GM21786 (cell line): ENCODE measurements at regions not wholly inside any gene's neighbourhood (a gene's known extent, or its start where the extent isn't known, plus 50 kb on each side); places are given as distances from the start of the nearest gene placed in this dataset.
A peak's percentile ranks its signal among the peaks of the same experiment; 100 is the strongest.
"Not testable (repeated sequence)": the region's sequence is repeated elsewhere in the genome, so short reads cannot be mapped to it uniquely, and the experiment has no call there.

Experiments used
- ATAC-seq: cut with Tn5 transposase; IDR thresholded peaks from one replicate; pipeline ENCODE4 v1.9.1; 2021; ENCODE audit not compliant: unreplicated experiment

DNA sequence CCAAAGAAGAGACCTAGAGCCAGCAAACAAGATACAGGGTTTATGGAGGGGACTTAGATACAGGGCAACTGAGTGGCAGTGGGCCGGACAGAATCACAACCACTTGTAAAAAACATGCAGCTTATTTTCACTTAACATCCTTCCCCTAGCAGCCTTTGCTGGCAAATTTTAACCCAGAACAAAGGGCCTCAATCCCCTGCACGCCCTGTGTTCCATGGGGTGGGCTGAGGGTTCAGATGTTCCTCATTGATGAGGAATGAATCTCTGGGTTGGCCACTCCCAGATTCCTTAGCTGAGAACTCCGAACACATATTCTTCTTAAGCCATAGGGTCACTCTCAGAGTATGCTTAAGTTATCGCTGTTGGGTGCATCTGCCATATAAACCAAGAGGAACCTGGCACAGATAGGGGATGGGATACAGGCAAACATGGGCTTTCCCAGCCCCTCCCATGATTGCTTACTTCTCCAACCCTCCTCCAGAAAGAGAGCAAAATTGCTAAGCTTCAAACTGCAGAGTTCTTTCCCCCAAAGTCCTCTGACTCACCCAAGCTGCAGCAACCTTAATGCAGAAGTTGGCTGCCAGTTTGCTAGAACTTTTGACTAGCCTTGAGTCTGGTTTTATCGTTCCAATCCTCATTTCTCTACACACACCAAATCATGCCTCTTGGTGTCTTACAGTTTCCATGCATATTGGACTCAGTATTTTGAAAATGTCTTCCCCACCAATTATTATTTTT is 146.9 kb downstream of the CD47 start:
- no peak for ATAC-seq

DNA sequence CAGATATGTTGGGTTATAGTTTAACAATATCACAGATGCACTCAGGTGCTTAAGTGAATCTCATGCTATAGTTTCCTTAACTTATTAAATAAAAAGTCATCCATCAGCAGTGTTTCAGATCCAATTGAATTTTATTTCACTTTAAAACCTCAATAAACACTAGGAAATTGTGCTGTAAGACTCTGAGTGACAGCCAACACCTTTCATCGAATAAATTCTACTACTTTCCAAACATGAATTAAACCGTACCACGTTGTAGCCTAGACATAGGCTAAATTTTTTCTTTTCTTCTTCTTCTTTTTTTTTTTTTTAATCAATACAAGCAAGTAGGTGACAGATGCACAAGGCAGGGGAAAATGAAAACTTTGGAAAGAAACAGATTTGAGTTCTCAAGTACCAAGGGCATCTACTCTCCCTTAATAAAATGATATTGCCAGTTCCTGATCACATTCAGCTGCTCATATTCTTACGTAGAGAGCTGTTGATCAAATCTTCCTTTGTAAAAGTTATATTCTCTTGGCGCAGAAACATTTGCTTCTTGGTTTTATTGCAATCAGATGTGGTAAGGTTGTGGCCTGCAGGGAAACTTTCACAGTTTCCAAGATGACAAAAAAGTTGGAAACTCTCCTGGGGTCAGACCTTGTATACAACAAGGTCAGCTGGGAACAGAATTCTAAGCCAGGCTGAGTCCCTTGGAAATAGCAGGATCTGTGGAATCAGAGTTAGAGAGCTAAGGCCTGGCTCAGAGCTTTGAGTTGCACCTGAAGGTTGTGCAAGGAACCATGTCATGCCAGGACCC is 147.7 kb downstream of the CD47 start:
- no peak for ATAC-seq

DNA sequence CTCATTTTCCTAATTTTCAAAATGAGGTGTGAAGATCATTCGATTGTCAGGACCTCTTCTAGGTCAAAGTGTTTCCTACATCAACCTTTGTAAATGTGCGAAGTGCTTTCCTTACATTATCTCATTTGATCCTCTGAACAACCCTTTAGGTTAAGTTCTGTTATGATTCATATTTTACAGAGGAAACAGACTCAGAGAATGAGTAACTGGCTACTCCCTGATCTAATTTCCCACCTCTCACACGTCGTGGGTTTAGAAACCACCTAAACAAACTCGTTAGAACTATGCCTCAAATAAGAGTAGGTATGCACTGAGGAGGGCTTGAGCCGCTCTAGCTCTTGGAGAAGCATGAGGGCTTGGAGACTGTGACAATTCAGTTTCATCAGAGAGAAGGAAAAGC is 148.6 kb downstream of the CD47 start:
- ATAC-seq = no peak

DNA sequence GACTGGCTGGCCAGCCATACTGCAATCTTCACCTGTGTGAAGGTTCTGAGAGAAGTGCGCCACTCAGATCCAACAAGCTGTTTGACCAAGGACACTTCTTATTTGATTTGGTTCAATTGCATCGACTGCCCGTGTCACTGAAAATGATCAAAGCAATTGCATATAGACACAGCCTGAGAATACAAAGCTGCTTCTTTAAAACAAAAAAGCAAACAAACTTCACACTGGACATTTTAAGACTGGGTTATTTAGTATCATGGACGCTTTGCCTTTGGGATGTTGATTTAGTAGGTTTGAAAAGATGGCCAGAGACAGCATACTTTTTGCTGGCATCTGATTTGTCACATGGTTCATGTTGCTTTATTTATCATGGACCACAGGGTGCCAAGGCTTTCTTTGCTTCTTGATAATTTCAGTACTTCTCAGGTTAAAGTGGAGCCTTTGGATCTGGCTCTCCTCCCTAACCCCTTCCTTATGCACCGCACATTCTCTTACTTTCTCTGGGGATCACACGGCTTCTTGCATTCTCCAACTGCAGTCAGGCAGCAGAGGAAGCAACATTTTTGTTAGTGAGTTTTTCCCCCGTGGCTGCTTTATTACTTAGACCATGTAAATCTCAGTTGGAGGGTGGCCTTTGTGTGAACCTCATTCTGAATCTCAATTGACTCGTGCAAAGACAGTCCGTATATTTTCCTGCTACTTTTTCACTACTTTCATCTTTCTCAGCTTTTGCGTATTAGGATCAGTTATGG is 151.0 kb downstream of the CD47 start:
- ATAC-seq = no peak

DNA sequence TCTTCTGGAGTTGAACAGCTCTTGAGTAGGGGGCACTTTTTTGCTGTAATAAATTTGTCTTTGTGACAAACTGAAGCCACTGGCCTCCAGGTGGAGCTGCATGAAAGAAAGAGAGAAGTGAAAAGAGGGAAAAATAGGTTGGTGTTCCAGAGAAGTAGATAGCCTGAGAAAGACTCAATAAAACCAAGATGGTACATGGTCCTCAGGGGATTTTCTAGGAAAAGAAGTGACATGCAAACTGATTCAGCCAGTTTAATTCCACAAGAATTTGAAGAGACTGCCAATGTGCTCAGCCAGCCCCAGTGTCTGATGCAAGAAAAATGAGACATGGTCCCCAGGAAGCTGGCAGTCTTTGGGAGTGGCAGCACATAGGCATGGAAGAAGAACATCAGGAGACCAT is 152.7 kb downstream of the CD47 start:
- ATAC-seq = no peak

DNA sequence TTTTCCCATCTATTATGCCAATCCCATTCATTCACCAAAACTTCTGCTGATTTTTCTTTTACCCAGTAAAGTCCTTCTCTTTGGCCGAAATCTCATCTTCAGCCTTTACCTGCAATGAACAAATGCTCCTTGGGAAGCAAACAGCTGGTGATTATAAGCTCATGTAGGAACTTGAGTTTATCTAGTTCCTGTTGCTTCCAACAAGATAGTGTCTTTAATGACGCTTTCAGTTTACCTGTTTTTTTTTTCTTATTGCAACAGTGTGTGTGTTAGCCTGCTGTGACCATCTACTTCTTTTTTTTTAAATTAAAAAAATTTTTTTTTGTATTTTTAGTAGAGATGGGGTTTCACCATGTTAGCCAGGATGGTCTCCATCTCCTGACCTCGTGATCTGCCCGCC is 156.0 kb downstream of the CD47 start:
- no peak for ATAC-seq

DNA sequence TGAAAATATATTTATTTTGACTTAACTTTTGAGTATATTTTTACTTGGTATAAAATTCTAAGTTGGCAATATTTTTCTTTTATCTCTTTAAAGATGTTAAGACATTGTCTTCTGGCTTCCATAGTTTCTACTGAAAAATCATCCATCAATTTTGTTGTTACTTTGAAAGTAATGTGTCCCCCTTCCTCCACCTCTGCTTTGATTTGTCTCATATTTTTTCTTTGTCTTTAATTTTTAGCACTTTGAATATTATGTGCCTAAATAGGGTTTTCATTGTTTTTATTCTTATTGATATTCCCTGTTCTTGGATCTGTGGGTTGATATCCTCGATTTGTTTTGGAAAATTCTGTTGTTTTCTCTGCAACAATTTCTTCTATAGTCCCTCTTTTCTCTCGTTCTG is 157.4 kb downstream of the CD47 start:
- no peak for ATAC-seq

DNA sequence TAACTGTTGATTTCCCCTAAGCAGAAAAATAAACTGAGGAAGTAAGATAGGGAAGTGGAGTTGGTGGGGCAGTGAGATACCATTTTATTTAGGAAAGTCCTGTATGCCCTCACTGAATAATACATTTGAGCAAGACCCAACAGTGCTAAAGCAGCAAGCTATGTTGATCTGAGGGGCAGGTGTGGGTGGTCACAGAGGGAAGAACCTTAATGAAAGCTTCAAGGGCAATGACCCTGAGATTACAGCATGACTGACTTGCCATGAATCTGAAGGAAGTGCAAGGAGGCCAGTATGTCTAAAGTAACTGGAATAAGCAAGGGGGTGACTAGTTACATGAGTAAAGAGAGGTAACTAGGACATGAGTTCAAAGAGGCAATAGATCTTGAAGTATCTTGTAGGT is 159.5 kb downstream of the CD47 start:
- ATAC-seq = no peak

DNA sequence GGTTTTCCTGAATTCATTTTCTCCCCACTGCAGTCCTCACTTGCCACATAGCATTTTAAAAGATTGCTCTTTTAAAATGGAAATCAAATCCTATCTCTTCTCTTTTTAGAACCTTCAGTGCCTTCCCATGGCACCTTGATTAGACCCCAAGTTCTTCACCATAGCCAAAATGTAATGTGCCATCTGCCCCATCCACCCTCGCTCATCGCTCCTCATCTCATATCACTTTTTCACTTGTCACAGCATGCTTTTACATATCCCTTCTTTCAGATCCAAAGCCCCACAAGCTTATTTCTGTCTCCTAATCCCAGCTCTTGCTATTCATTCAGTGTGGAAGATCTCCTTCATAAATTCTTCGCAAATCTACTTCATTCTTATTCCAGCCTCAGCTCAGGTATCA is 161.7 kb downstream of the CD47 start:
- no peak for ATAC-seq

DNA sequence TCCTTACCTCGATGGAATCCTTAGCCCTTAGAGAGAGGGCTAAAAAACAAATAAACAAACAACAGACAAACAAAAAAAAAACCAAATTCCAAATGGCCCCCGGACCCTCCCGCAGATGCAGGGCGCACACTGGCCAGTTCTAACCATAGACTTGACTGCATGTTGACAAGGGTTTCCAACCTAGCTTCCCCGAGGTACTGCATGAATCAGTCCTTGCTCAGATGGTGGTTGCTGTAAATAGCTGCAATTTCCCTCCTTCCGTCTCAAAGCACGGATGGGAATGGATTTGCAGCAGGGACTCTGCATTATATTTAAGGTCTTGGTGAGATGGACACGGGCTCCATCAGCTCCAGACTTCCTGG is 162.8 kb downstream of the CD47 start:
- ATAC-seq = peak; percentile 15

DNA sequence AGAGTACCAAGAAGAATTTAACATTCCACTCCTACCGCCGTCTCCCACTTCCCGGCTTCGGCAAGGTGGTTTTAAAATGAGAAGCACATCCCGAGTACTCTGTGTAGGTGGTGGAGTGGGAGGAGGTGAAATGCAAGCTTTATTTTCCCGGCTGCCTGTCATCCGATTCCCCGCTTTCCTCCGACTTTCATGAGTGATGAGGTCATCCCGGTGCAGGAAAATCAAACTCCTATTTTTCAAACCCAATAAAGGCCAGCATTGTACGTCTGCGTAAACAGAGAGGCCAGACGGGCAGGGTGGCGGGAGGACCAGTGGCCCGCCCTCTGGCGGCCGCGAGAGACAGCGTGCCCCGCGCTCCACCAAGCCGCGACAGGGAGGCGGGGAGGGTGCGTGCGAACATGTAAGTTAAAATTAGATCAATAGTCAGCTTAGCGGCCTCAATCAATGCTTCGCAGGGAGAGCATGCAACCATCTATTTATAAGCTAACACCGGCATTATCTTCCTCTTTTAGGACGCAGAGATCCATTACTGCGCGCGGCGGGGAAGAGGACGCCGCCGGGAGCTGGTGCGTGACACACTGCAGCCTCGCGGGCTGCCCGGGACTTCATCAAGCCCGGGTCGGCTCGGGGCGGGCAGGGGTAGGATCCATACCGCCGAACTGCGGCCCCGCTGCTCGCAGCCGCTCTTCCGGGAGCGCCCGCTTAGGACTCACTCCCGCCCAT is 163.3 kb downstream of the CD47 start:
- ATAC-seq = peak; percentile 88

DNA sequence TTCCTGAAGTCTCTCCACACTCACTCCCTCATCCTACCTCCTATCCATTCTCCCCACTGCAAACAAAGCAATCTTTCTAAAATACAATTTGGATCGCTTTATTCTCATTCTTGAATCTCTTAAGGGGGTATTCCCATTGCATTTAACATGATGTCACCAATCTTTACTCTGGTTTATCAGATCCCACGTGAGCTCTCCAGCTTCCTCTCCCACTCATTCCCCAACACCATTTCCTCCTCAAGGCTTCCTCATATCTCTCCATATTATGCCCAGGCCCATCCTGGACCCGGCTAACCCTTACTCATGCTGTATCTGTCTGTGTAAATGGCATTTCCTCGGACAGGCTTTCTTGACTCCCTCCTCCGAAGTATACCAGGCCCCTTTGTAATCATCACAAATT is 165.0 kb downstream of the CD47 start:
- ATAC-seq = no peak

DNA sequence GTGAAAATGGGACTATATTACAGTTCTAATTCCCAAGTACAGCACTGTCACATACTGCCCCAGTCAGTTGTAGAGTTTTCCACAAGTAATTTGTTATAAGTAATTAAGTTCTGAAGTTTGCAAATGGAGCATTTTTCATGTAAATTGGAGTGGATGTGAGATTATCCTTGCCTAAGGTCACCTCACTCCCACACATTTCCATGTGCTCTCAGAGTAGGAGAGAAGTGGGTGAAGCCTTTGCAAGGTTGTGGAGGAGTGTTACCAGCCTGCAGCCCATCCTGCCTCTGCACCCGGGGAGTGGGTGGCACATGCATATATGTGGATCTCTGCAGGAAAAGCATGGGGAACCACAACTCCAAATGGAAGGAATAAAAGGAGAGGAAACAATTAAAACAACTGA is 169.8 kb downstream of the CD47 start:
- ATAC-seq = no peak

DNA sequence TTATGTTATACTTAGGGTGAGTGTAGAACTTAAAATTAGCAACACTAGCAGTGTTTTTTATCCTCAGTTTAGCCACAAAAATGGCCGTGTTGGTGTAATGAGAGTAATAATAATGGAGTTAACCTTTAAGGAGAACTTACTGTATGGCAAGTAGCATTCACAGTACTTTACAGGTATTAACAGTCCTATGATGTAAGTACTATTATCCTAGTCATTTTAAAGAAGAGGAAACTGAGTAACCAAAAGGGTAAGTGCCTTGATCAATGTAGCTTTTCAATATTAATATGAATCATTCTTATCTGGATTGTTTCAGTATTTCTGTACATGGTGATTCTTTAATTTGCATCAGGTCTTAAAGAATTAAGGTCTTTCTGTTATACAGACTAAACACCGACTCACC is 170.3 kb downstream of the CD47 start:
- ATAC-seq = no peak

DNA sequence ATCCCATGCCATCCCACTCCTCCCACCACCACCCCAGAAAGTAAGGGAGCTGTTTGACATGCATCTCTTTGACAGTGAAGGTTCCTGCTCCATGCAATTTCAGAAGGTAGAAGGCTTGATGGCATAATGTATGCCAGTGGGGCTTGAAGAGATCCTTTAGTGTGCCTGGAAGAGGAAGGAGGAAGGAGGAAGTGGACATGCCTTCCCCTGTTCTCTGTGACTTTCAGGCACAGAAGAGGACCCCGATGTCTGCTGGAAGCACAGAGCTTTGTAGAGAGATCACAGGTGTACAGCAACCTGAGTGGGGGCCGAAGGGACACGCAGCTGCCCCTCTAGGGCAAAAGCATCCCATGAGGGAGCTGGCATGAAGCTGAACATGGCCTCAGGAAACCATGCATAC is 171.6 kb downstream of the CD47 start:
- ATAC-seq = no peak

DNA sequence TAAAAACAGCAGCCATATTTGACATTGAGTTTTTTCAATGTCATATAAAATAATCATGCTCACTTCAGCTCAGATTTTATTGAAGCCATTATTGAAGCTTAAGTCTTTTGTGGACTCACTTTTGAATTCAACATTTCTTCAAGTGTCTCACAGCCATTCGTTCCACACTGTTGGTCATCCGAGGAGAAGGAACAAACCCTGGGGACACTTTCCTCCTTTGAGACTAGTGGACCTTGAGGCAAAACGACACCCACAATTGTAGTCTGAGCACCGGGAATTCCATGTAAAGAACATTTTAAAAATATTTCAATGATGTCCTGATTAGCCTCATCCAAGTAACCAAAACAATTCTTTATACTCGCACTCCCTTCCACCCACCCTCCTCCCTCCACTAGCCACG is 174.7 kb downstream of the CD47 start:
- no peak for ATAC-seq

DNA sequence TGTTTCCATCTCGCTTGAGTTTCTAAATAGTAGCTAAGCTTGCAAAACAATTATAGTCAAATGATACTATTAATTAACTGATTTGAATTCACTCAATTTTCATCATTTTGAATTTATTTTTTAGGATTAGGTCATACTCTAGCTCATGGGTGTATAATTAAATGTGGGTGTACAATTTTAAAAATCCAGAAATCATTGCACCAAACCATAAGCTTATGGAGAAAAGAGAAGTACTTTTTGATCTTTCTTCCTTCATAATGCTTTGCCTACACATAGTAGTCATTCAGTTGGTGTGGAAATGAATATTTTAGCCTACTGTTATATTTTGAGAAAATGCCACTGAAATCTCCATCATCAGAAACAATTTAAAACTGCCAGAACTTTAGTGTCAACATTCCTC is 175.1 kb downstream of the CD47 start:
- ATAC-seq = no peak

DNA sequence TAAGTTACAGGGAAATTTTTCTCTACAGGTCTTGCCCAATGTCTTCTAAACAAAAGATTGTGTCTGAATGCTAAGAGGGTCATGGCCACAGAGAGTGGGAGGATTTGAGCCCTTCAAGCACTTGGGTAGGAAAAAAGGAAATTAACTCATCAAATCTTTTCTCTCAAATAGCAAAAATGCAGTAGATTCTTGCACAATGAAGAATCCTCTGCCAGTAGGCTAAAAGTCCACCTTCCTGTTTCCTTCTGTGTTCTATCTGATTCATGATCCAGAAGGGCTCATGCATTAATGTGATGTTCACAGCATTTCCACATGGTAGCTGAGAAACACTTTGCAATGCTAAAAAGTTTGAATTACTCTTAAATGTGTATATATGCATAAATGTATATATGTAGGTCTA is 177.1 kb downstream of the CD47 start:
- ATAC-seq = no peak

DNA sequence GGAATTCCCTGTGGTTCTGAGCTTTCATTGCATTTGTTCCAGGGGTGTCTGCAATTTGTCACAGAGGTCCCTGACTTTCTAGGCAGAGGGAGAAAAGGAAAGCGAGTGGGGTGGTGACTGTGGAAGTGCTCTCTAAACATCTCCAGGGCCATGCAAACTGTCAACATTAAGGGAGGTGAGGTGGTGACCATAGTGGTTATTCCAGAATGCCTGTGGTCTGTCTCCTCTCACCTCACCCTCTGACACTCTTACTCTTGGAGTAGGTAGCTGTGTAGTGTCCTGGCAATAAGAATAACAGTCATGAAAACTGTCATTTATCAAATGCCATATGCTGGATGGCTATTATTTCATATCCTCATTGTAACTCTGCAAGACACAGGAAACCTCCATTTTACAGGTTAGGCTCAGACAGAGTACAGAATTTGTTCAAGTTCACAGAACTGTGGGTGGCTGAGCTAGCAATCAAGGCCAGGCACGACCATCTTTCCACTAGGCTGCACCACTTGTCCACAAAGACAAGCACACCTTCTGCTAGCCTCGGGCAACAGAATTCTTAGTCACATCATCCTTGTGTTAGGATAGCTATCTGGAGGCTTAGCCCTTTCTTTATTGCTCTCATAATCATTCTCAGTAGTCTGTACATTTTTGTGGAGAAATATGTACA is 179.4 kb downstream of the CD47 start:
- ATAC-seq = no peak

DNA sequence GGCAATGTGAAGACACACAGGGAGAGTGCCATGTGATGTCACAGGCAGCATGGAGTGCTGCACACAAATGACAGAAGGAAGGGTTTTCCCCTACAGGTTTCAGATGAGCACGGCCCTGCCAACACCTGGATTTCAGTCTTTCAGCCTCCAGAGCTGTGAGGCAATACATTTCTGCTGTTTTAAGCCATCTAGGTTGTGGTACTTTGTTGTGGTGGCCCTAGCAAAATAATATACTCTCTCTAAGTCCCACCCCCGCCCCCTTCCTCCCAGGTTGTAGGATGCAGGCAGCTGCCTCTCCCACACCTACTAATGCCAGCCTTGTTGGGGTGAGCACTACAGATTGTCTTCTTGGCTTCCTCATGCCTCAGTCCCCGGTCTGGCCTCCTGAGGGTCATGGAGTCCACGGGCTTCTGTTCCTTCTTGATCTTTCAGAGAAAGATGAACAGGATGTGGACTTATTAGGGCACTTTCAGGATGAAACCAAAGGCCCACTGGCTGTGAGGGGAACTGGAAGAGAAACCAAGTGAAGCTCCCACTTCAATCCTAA is 180.0 kb downstream of the CD47 start:
- ATAC-seq = peak; percentile 95

DNA sequence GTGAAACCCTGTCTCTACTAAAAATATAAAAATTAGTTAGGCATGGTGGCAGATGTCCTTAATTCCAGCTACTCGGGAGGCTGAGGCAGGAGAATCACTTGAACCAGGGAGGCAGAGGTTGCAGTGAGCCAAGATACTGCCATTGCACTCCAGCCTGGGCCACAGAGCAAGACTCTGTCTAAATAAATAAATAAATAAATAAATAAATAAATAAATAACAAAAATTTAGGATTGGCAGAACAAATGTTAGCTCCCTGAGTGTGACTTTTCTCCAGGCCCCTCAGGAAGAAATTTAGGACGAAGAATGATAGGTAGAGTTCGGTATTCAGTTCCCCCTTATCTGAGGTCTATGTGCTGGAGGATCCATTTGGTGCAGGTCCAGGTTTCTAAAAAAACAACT is 181.2 kb downstream of the CD47 start:
- not testable (repeated sequence) for ATAC-seq
